ENCODE measurements at regions not wholly inside any gene's neighbourhood (a gene's known extent, or its start where the extent isn't known, plus 50 kb on each side); places are given as distances from the start of the nearest gene placed in this dataset.

DNA sequence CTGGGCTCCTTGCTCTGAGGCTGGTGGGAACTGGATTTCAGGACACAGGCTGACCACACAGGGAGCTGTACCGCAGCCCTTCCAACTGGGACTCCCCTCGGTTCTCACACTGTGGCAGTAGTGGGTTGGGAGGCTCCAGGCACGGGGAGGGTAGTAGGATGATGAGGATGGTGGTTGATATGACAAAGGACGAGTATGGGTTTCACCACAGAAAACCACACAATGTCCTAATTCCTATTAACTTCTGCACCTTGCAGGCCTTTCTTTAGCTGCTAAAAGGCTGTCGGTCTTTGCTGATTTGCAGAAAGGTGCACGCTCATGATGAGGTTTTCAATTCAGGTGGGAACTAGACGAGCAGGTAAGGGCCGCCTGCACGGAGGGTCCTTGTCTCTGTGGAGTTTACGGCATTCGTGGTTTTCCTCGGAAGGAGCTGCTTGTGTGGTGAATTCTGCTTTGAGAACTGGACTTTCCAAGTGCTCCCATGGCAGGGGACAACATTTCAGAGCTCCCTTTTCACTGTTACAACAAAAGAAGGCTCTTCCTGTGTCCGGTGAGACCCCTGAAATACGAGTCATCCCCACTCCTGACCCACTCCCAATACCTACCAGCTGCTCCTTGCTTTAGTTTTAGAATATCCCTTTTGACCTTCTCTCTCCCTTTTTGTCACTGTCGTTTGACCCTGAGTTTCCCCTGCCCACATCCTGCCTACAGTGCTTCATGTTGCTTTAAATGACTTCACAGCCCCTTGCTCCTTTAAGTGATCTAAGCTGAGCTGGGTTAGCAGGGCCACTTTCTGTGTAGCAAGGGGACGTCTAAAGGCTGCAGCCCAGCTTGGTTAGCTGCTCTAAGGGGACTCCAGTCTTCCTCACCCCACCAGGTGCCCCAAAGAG lies 125.1 kb downstream of the MRPS6 start:
- no peak for DNase-seq
- H3K9me3 ChIP-seq (ENCODE audit: control insufficient read depth in 4 of 4, insufficient read depth in 3 of 4, low read length in 3 of 4) = peaks cover 0 to 2% (median 0%) of the 10 kb centered on the region in 4 donors
- WGBS, 2 donors = 44 to 64% methylated on average over 16 of the region's 16 CpGs
- H3K9ac ChIP-seq (ENCODE audit: insufficient read depth in 1 of 2, low read length in 2 of 2) = no peak overlapping the region
- no peak for TF ChIP-seq CTCF (IDR thresholded peaks at IDR 0.05; ENCODE audit: control extremely low read depth, extremely low read depth)
- peaks cover 2 to 30% (median 7%) of the 10 kb centered on the region in 5 donors for H3K4me1 ChIP-seq (ENCODE audit: control insufficient read depth in 5 of 5, insufficient read depth in 5 of 5, low read length in 5 of 5)
- H3K27ac ChIP-seq (ENCODE audit: low read depth in 1 of 2, low read length in 1 of 2) = no peak overlapping the region
- H3K36me3 ChIP-seq (ENCODE audit: control insufficient read depth in 4 of 4, insufficient read depth in 4 of 4, low read length in 4 of 4) = no peaks in the 10 kb centered on the region
- no peak overlapping the region for H3K4me3 ChIP-seq
- ATAC-seq (ENCODE audit: insufficient read depth, low FRiP score) = no peak
- no peaks in the 10 kb centered on the region for H3K27me3 ChIP-seq (ENCODE audit: control insufficient read depth in 3 of 3, insufficient read depth in 3 of 3, low read length in 2 of 3)

- Histone ChIP-seq H3K36me3 (ENCODE audit: control insufficient read depth in 4 of 4, insufficient read depth in 4 of 4, low read length in 4 of 4) (no peaks in the 10 kb centered on the region), H3K27ac (ENCODE audit: low read depth in 1 of 2, low read length in 1 of 2) (peak overlapping the region in 1 of 2 donors; percentile 53), H3K4me1 (ENCODE audit: control insufficient read depth in 5 of 5, insufficient read depth in 5 of 5, low read length in 5 of 5) (peaks cover 2 to 37% (median 7%) of the 10 kb centered on the region in 5 donors), H3K27me3 (ENCODE audit: control insufficient read depth in 3 of 3, insufficient read depth in 3 of 3, low read length in 2 of 3) (no peaks in the 10 kb centered on the region), H3K9me3 (ENCODE audit: control insufficient read depth in 4 of 4, insufficient read depth in 3 of 4, low read length in 3 of 4) (peaks cover 0 to 2% (median 0%) of the 10 kb centered on the region in 4 donors), H3K4me3 (no peak overlapping the region), H3K9ac (ENCODE audit: insufficient read depth in 1 of 2, low read length in 2 of 2) (no peak overlapping the region)
- DNase-seq = no peak
- WGBS, 2 donors = 69 to 84% methylated on average over 7 of the region's 7 CpGs
- no peak for ATAC-seq (ENCODE audit: insufficient read depth, low FRiP score)
- TF ChIP-seq CTCF (IDR thresholded peaks at IDR 0.05; ENCODE audit: control extremely low read depth, extremely low read depth) = no peak
Observed at GRCh38 chr21:34199121-34199910, 125.9 kb downstream of the MRPS6 start.

GRCh38 chr21:34200288-34200905 lies 127.0 kb downstream of the MRPS6 start:
- TF ChIP-seq CTCF (IDR thresholded peaks at IDR 0.05; ENCODE audit: control extremely low read depth, extremely low read depth) = no peak
- Histone ChIP-seq H3K36me3 (ENCODE audit: control insufficient read depth in 4 of 4, insufficient read depth in 4 of 4, low read length in 4 of 4) (no peaks in the 10 kb centered on the region), H3K9ac (ENCODE audit: insufficient read depth in 1 of 2, low read length in 2 of 2) (no peak overlapping the region), H3K9me3 (ENCODE audit: control insufficient read depth in 4 of 4, insufficient read depth in 3 of 4, low read length in 3 of 4) (peaks cover 0 to 2% (median 0%) of the 10 kb centered on the region in 4 donors), H3K27me3 (ENCODE audit: control insufficient read depth in 3 of 3, insufficient read depth in 3 of 3, low read length in 2 of 3) (no peaks in the 10 kb centered on the region), H3K27ac (ENCODE audit: low read depth in 1 of 2, low read length in 1 of 2) (peak overlapping the region in 1 of 2 donors; percentile 27), H3K4me1 (ENCODE audit: control insufficient read depth in 5 of 5, insufficient read depth in 5 of 5, low read length in 5 of 5) (peaks cover 2 to 48% (median 8%) of the 10 kb centered on the region in 5 donors), H3K4me3 (no peak overlapping the region)
- WGBS, 2 donors = 38 to 64% methylated on average over 7 of the region's 7 CpGs
- peak in 2 of 3 donors; percentile 40 to 42 for DNase-seq
- ATAC-seq (ENCODE audit: insufficient read depth, low FRiP score) = no peak
